GM19452 (cell line): ENCODE measurements at regions not wholly inside any gene's neighbourhood (a gene's known extent, or its start where the extent isn't known, plus 50 kb on each side); places are given as distances from the start of the nearest gene placed in this dataset.
"Not testable (repeated sequence)": the region's sequence is repeated elsewhere in the genome, so short reads cannot be mapped to it uniquely, and the experiment has no call there.

ENCODE experiments used
- ATAC-seq: cut with Tn5 transposase; IDR thresholded peaks from one replicate; pipeline ENCODE4 v1.9.1; 2021; ENCODE audit not compliant: unreplicated experiment

- no peak for ATAC-seq
Observed at GRCh38 chr6:82573254-82573972, 209.8 kb downstream of the TPBG start.

DNA sequence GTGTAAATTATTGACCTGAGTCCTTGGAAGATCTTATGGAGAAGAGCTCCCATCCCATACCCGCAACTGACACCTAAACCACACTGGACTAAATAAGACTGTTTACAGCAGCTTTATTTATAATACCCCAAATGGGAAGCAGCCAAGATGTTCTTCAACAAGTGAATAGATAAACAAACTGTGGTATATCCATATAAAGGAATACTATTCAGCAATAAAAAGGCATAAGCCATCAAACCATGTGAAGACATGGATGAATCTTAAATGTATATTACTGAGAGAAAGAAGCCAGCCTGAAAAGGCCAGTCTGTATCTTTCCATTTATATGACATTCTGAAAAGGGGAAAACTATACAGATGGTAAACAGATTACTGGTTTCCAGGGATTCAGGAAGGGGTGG, 212.7 kb downstream of the TPBG start:
- ATAC-seq = no peak

DNA sequence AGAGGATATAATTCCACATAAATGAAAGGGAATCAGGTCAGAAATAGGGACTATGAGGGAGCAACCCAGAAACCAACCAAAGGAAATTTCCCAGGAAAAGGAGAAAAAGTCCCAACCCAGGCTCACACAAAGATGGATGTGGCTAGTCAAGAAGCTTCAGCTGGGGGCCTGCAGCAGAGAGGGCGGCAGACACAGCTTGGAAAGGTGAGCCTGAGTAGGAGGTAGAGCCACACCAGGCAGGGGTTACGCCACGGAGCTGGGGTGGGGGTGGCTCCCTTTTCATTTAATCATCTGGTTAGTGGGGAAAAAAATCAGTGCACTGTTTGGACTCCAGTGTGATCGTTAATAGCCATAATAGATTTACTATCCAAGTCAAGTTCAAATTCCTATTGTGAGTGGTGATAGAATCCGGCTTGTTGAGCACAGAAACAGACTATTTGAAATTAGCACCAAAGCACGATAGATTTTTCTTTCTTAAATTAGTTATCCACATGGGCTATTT, 220.6 kb downstream of the TPBG start:
- ATAC-seq = no peak

- no peak for ATAC-seq
Observed at GRCh38 chr6:82584856-82585255, 221.2 kb downstream of the TPBG start.

GRCh38 chr6:82588020-82588419, 224.4 kb downstream of the TPBG start:
- ATAC-seq = no peak

DNA sequence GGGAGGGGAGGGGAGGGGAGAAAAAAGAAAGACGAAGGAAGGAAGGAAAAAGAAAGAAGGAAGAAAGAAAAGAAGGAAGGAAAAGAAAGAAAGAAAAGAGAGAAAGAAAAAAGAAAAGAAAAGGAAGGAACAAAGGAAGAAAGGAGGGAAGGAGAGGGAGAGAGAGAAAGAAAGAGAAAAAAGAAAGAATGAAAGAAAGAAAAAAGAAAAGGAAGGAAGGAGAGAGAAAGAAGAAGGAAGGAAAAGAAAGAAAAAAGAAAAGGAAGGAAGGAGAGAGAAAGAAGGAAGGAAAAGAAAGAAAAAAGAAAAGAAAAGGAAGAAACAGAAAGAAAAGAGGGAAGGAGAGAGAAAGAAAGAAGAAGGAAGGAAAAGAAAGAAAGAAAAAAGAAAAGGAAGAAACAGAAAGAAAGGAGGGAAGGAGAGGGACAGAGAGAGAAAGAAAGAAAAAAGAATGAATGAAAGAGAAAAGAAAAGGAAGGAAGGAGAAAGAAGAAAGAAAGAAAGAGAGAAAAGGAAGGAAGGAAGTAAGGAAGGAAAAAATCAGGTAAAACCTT, 225.3 kb downstream of the TPBG start:
- no peak for ATAC-seq

DNA sequence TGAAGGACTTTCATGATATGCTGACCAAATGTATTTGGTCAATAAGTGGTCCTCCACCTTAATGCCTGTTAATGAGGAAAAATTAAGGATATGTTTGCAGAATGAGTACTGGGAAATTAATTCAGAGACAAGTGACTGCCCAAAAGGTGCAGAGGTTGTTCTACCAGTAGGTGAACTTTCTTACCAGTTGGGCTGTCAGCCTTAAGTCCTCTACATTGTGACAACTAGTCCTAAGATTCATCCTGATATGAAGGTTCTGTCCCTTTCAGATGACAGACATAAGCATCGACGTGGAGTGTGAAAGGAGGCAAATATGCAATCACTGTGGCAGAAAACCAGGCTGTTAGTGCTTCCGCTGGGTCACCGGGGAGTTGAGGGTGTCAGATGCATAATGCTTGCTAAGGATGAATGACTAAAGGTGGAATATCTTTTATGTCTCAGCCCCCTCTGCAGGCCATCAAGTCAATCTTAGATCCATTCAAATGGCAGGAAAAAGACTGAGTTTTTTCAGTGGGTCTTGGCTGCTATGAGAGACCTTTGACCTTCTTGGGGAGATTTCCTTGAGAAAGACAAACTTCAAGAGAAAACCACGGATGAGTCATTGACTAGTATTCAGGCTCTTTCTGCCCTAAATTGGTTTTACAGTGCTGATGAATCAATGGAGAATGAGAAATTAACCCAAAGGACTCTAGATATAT, 226.0 kb downstream of the TPBG start:
- peak; percentile 69 for ATAC-seq

GRCh38 chr6:82597201-82597600, 233.6 kb downstream of the TPBG start:
- no peak for ATAC-seq

GRCh38 chr6:82602776-82603175, 239.2 kb downstream of the TPBG start:
- no peak for ATAC-seq

DNA sequence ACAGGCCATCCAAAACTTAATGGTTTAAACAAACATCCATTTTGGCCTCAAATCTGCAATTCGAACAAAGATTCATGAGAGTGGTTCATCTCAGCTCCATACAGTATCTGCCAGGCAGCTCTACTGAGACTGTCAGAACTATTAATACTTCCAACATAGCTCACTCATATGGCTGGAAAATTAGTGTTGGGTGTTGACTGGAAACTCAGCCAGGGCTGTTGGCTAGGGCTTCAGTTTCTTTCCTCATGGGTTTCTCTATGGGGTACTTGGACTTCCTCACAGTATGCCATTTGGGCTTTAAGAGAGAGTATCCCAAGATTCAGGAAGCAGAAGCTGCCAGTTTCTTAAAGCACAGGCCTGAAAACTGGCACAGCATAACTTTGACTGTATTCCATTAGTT, 240.3 kb downstream of the TPBG start:
- ATAC-seq = no peak

- no peak for ATAC-seq
Observed at GRCh38 chr6:82607998-82608725, 244.5 kb downstream of the TPBG start.

- ATAC-seq = no peak
Observed at GRCh38 chr6:82608781-82609180, 245.2 kb downstream of the TPBG start.

GRCh38 chr6:82611751-82612150, 248.1 kb downstream of the TPBG start:
- ATAC-seq = no peak

DNA sequence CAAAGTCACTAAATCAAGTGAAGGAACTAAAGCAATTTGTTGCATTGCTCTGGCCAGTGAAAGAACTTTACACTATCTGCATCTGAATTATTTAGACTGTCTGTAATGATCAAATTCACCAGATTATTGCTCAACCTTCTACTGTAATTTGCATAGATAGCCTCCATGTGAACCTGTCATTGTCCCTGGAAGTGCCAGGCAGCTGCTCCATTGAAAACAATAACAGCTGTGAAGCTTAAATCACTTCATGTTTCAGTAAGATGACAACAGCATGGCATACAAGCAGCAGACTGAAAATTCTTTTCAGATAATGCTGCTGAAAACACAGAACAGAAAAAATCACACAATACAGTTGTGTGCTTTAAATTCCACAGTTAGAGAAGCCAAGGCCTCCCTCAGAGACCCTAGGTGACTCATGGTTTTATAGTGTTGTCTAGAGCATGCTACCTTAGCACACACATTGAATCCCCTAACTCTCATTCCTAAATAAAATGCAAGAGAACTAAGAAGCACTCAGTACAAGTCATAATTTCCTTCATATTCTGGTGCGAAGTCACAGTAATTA, 248.9 kb downstream of the TPBG start:
- ATAC-seq = no peak

DNA sequence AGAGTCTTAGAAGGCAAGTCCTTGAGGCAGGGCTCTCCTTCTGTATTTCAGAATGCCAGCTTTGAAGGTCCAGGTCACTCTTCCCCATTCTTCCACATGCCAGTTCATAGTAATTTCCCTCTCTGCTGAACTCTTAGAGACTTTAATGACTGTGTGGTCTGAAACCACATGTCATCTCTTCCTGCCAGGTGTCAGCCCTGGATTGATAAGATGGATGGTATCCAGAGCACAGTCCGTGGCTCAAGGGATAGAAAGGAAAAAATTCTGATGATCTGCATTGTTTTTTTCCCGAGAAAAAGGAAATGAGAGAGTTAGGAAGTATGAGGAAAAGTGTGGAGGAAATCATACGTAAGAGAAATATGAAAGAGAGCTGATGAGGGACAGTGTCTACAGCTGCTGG, 250.9 kb downstream of the TPBG start:
- no peak for ATAC-seq

- ATAC-seq = no peak
Observed at GRCh38 chr6:82616386-82617028, 252.9 kb downstream of the TPBG start.

DNA sequence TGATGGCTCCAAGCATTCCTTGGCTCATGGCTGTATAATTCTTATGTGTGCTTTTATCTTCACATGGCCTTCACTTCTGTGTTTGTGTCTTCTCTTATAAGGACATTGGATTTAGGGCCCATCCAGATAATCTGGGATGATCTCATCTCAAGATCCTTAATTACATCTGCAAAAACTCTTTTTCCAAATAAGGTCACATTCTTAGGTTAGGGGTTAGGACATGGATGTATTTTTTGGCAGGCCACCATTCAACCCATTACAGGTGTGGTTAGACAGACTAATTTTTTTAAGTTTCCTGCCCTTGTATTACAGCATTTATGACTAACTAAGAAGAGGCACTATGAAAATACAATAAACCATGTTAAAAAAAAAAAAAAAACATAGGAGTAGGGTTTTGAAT, 254.0 kb downstream of the TPBG start:
- ATAC-seq = no peak

GRCh38 chr6:82619573-82619972, 256.0 kb downstream of the TPBG start:
- no peak for ATAC-seq

DNA sequence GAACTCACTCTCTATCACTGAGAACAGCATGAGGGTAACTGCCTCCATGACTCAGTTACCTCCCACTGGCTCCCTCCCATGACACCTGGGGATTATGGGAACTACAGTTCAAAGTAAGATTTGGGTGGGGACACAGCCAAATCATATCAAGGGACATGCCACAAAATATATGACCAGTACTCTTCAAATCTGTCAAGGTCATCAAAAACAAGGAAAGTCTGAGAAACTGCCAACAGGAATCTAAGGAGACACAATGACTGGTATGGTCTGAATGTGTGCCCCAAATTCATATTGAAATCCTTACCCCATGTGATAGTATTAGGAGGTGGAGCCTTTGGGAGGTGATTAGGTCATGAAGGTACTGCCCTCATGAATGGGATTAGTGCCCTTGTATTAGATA, 258.8 kb downstream of the TPBG start:
- no peak for ATAC-seq

DNA sequence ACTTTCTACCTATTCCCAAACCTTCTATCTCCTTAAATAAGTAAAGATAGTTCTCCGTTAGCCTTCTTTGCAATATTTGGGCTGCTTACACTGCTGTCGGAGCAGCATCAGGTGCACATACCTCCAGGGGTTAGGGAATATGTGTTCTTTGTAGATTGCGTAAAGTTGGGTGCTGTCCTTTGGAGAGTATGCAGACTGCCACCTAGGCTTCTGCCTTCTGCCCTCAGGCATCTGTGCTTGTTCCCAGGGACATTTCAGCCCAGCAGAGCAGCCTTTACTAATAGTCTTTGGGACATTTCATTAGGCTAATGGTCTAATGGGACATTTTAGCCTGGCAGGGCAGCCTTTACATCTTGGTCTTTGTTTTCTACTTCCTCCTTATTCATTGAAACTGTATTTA, 260.6 kb downstream of the TPBG start:
- ATAC-seq = no peak

- ATAC-seq = not testable (repeated sequence)
Observed at GRCh38 chr6:82626946-82627345, 263.3 kb downstream of the TPBG start.
